GM12874 (cell line): ENCODE measurements at regions not wholly inside any gene's neighbourhood (a gene's known extent, or its start where the extent isn't known, plus 50 kb on each side); places are given as distances from the start of the nearest gene placed in this dataset.

Experiments used
- CTCF ChIP-seq: IDR thresholded peaks from 2 replicates; pipeline ENCODE4 v1.5.1; 2011; ENCODE audit warnings: low read depth, mild to moderate bottlenecking, control low read depth, low read length, moderate library complexity; ENCODE audit not compliant: insufficient read depth

GRCh38 chr6:3910106-3910663 lies 61.0 kb downstream of the FAM50B start:
- TF ChIP-seq CTCF = no peak

- no peak for TF ChIP-seq CTCF
These were observed 62.0 kb downstream of the FAM50B start for GRCh38 chr6:3911130-3911529.

DNA sequence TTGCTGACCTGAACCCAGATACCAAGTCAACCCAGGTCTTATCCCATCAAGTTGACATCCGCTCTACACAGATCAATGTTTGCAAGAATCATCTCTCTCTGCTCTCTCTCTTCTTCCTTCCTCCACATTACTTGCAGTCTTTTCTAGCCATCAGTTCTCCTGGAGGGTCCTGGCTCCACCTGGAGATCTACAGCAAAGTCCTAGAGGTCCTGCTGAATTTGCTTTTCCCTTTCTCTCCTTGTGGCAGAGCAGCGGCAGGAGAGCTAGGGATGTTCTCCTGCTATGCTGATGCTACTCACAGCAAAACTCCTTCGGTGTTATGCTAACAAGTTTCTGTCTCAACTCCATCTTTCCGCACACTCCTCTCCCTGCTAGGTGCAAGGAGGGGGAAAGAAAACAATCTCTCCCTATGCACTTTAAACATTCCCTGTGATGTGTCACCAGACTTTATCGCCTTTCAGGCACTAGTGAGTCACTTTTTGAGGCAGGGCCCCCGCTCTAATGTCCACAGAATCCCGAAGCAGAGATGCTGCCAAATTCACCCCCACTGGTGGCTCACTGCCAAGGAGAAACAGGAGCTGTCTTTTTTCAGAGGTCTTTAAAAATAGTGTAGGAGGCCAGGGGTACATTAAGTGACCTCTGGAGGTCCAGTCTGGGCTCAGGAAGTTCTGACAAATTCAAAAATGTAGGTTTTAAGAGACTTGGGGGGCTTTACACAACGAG lies 62.6 kb downstream of the FAM50B start:
- TF ChIP-seq CTCF = no peak

DNA sequence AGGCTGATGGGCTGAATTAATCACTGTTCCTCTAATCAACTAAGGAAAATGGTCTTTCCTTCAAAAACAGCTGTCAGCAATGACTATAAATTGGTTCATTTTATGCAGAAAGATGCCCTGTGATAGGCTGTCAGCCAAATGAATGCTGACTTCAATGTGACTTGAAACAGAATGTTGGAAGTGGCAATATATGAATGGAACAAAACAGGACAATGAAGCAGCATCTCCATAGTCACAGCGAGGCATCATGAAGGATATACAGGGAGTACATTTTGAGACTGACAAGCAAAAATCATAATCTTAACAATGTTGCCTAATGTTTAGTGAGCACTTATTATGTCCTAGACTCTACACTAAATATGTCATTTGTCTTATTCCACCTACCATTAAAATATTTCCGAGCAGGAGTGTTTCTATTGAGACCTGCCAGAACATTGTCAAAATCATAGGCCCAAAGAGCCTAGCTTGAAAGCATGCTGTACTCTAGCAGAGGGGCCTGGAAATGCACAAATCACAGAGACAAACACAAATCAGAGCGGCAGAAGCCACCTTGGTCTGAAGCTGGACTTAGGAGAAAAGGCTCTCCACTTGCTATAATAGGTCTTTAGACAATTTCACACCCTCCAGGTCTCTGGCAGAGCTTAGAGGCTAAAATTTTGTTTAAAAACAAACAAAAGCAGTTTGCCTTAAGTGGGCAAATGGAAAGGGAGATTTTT lies 63.3 kb downstream of the FAM50B start:
- no peak for TF ChIP-seq CTCF

GRCh38 chr6:3913077-3913957 lies 64.1 kb downstream of the FAM50B start:
- TF ChIP-seq CTCF = no peak

DNA sequence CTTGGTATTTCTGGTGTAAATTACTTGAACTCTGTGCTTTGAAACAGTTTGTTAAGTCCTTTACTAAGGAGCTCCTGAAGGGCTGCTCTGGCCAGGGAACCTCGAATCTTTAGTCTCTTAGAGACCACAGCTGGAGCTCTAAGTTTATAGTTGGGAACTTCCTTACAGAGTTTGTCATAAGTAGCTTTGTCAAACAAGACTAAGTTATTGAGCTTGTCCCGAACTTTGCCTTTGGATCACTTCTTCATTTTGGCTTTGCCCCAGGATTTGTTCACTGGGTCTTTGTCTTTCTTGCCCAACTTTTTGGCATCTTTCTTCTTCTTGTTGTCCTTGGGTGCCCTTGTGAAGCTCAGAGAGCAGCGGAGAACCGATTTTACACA lies 64.8 kb downstream of the FAM50B start:
- no peak for TF ChIP-seq CTCF
